HG02943 (cell line): ENCODE measurements at regions not wholly inside any gene's neighbourhood (a gene's known extent, or its start where the extent isn't known, plus 50 kb on each side); places are given as distances from the start of the nearest gene placed in this dataset.

Source experiments
- ATAC-seq: cut with Tn5 transposase; IDR thresholded peaks from one replicate; pipeline ENCODE4 v1.9.1; 2021; ENCODE audit warnings: mild to moderate bottlenecking, low read depth, moderate library complexity; ENCODE audit not compliant: unreplicated experiment

- ATAC-seq = no peak
Measured at GRCh38 chr14:42004321-42004720, 397.6 kb downstream of the LRFN5 start.

DNA sequence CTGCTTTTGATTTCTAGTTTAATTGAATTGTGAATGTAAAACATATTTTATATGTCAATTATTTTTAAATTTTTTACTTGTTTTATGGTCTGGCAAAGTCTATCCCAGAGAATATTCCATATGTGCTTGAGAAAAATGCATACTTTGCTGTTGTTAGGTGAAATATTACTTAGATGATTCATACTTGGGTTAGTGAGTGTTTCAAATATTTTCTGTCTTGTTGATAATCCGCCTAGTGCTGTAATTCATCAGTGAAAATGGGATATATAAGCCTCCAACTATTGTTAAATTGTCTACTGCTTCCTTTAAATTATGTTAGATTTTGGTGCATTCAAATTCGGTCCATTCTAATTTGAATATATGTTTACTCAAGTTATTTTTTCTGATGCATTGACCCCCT lies 395.5 kb downstream of the LRFN5 start:
- no peak for ATAC-seq

DNA sequence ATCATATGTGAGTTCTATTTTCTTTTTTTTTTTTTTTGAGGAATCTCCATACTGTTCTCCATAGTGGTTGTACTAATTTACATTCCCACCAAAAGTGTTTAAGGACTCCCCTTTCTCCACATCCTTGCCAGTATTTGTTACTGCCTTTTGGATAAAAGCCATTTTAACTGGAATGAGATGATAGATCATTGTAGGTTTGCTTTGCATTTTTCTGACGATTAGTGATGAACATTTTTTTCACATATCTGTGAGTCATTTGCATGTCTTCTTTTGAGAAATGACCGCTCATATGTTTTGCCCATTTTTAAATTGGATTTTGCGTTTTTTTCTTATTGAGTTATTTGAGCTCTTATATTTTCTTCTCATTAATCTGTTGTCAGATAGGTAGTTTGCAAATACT lies 394.8 kb downstream of the LRFN5 start:
- ATAC-seq = no peak

DNA sequence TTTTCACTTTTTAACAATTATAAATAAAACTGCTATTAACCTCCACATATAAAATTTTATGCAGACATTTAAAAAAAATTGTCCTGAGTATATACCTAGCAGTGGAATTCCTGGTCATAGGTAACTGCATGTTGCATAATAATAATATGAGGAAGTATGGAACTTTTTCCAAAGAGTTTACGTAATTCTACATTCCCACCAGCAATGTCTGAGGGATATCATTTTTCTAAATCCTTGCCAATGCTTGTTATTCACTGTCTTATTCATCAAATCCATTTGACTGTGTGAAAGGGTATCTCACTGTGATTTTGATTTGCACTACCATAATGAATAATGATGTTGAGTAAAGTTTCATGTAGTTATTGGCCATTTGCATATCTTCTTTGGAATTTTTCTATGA lies 393.8 kb downstream of the LRFN5 start:
- ATAC-seq = no peak

GRCh38 chr14:41993687-41994086 lies 387.0 kb downstream of the LRFN5 start:
- no peak for ATAC-seq

GRCh38 chr14:41986700-41987099 lies 380.0 kb downstream of the LRFN5 start:
- no peak for ATAC-seq

GRCh38 chr14:41986083-41986645 lies 379.5 kb downstream of the LRFN5 start:
- ATAC-seq = no peak

DNA sequence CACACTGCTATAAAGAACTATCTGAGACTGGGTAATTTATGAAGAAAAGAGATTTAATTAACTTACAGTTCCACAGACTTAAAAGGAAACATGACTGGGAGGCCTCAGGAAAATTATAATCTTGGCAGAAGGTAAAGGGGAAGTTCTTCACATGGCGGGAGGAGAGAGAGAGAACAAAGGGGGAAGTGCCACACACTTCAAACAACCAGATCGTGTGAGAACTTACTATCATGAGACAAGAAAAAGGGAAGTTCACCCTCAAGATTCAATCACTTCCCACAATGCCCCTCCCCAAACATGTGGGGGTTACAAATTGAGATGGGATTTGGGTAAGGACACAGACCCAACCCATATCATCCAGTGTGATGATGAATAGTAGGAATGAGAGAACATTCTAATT lies 366.5 kb downstream of the LRFN5 start:
- no peak for ATAC-seq

- ATAC-seq = no peak
Measured at GRCh38 chr14:41972531-41972930, 365.9 kb downstream of the LRFN5 start.

DNA sequence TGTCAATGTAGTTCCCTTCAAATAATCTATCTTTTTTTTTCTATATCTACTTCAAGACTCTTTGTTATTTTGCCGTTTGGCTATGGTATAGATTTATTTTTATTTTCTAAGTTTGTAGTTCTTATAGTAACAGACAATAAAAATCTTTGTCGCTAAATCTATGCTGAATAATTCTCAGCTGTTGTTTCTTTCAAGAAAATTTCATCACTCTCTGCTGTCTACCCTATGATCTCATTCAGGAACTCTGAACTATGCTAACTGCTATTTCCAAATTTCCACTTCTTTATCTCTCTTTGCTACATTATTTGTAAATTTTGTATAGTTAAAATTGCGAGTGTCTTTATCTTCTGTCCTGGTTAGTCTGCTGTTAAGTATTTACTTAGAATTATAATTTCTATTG lies 353.6 kb downstream of the LRFN5 start:
- no peak for ATAC-seq

- ATAC-seq = no peak
Measured at GRCh38 chr14:41957459-41957858, 350.8 kb downstream of the LRFN5 start.
